ENCODE measurements at regions not wholly inside any gene's neighbourhood (a gene's known extent, or its start where the extent isn't known, plus 50 kb on each side); places are given as distances from the start of the nearest gene placed in this dataset.

DNA sequence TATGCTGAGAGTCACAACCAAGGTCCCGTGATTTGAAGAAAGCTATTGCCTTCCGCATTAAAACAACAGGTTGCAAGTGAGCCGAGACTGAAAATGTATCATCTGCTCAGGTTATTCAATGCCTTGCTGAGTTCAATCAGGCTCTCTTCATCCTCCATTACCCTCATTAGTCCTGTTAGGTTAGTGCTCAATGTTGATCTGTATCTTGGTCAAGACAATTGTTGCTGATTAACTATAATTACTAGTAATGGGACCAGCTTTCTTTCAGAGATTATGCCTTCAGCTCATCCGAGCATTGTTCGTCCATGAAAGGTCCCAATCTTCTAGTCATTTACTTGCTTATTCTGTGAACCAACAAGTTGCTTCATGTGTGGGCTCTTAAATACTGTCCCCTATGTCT, 534.6 kb upstream of the FAM241A start:
- CTCF ChIA-PET: no interaction called here
- H3K4ac ChIP-seq (ENCODE audit: low read depth, low read length): no peak overlapping the region
- no peak overlapping the region for H4K8ac ChIP-seq (ENCODE audit: low read depth in 2 of 2, low read length in 2 of 2)
- H2AK9ac ChIP-seq (replicated peaks; ENCODE audit: low read depth, low read length, poor library complexity): no peak overlapping the region
- H2BK120ac ChIP-seq (ENCODE audit: low read depth, low read length): no peak overlapping the region
- no peak overlapping the region for H2BK15ac ChIP-seq (ENCODE audit: low read depth, low read length)
- H3K9me1 ChIP-seq (ENCODE audit: insufficient read depth, low read length): no peaks in the 10 kb centered on the region
- in situ Hi-C loops (cut with MboI; ENCODE audit: low sequenced_read_pairs) (no loop called here), dilution Hi-C loops (cut with HindIII; ENCODE audit: low sequenced_read_pairs, unreplicated experiment) (no loop called here), intact Hi-C loops (cut with micrococcal nuclease) (loop anchor here (5.0 kb wide), 1 partner anchor 163 kb away; no protein-coding TSS in a partner anchor)
- no peak overlapping the region for H3K4me2 ChIP-seq (ENCODE audit: low read depth, low read length)
- H3K4me1 ChIP-seq (ENCODE audit: control insufficient read depth, insufficient read depth, low read length): no peaks in the 10 kb centered on the region
- no CpG with 5 or more reads among the region's 5 CpGs for WGBS, 2 experiments (ENCODE audit: extremely low coverage in 2 of 2, insufficient read length in 1 of 2)
- no peak overlapping the region for H2BK20ac ChIP-seq (ENCODE audit: low read depth, low read length)
- no peak overlapping the region for H4K91ac ChIP-seq (ENCODE audit: insufficient read depth, low read depth, low read length)
- H3K27ac ChIP-seq (ENCODE audit: insufficient read depth, low read length): no peak overlapping the region
- no peaks in the 10 kb centered on the region for H3K27me3 ChIP-seq (ENCODE audit: control insufficient read depth, insufficient read depth, low read length)
- no peak overlapping the region for H2AFZ ChIP-seq (replicated peaks; ENCODE audit: low read length, poor library complexity)
- POLR2A ChIA-PET (ENCODE audit: unreplicated experiment): no interaction called here
- no TSS peak for BruUV-seq (replicated peaks)
- TF ChIP-seq MAFK (IDR thresholded peaks at IDR 0.05; ENCODE audit: low read depth, low read length) (no peak), CEBPB (IDR thresholded peaks at IDR 0.05; ENCODE audit: low read depth, low read length) (no peak), CHD1 (IDR thresholded peaks at IDR 0.05; ENCODE audit: low read depth, low read length) (no peak), NFE2L2 (IDR thresholded peaks at IDR 0.05; ENCODE audit: low read depth, low read length) (no peak), RCOR1 (IDR thresholded peaks at IDR 0.05; ENCODE audit: insufficient replicate concordance, low read length) (no peak), USF2 (IDR thresholded peaks at IDR 0.05; ENCODE audit: low read depth, low read length) (no peak), POLR2A (IDR thresholded peaks at IDR 0.05; ENCODE audit: low read depth, low read length) (no peak), RFX5 (IDR thresholded peaks at IDR 0.05; ENCODE audit: low read depth, low read length) (no peak), MAZ (IDR thresholded peaks at IDR 0.05; ENCODE audit: borderline replicate concordance, low read depth, low read length) (no peak), FOS (IDR thresholded peaks at IDR 0.05; ENCODE audit: low read depth, low read length) (no peak), RAD21 (IDR thresholded peaks at IDR 0.05; ENCODE audit: low read length) (no peak), SMC3 (IDR thresholded peaks at IDR 0.05; ENCODE audit: low read depth, low read length) (no peak), CTCF (conservative IDR thresholded peaks at IDR 0.05; ENCODE audit: low read depth, low read length) (no peak)
- TF ChIP-seq, protein P1, sequence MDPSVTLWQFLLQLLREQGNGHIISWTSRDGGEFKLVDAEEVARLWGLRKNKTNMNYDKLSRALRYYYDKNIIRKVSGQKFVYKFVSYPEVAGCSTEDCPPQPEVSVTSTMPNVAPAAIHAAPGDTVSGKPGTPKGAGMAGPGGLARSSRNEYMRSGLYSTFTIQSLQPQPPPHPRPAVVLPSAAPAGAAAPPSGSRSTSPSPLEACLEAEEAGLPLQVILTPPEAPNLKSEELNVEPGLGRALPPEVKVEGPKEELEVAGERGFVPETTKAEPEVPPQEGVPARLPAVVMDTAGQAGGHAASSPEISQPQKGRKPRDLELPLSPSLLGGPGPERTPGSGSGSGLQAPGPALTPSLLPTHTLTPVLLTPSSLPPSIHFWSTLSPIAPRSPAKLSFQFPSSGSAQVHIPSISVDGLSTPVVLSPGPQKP (IDR thresholded peaks at IDR 0.05; ENCODE audit: borderline replicate concordance, low read depth, low read length): no peak
- H4K5ac ChIP-seq (ENCODE audit: low read depth, low read length): no peak overlapping the region
- no peak overlapping the region for H3K4me3 ChIP-seq (ENCODE audit: insufficient read depth, low read depth, low read length)
- no peak for ATAC-seq (ENCODE audit: low read depth)
- no peaks in the 10 kb centered on the region for H4K20me1 ChIP-seq (ENCODE audit: insufficient read depth, low read length)
- no peak overlapping the region for H3K18ac ChIP-seq (ENCODE audit: low read depth, low read length)
- no peak overlapping the region for H3K9ac ChIP-seq (ENCODE audit: low read depth, low read length)
- no peak overlapping the region for H3K14ac ChIP-seq (replicated peaks; ENCODE audit: low read depth, low read length)
- H3K9me3 ChIP-seq (ENCODE audit: control insufficient read depth, insufficient read depth, low read length): no peaks in the 10 kb centered on the region
- DNase-seq: no peak
- no peaks in the 10 kb centered on the region for H3K79me1 ChIP-seq (ENCODE audit: low read depth in 1 of 2, low read length in 2 of 2)
- no peaks in the 10 kb centered on the region for H3K36me3 ChIP-seq (ENCODE audit: control insufficient read depth, insufficient read depth, low read length)
- H3K56ac ChIP-seq (ENCODE audit: extremely low read depth, insufficient read depth, low read length): no peak overlapping the region
- no peak overlapping the region for H2AK5ac ChIP-seq (ENCODE audit: low read depth, low read length)
- H3K23ac ChIP-seq (ENCODE audit: low read depth, low read length): no peak overlapping the region
- H2BK5ac ChIP-seq (ENCODE audit: low read depth, low read length, poor library complexity, severe bottlenecking): no peak overlapping the region

Measured in IMR-90 (cell line).